ENCODE measurements at regions not wholly inside any gene's neighbourhood (a gene's known extent, or its start where the extent isn't known, plus 50 kb on each side); places are given as distances from the start of the nearest gene placed in this dataset.

DNA sequence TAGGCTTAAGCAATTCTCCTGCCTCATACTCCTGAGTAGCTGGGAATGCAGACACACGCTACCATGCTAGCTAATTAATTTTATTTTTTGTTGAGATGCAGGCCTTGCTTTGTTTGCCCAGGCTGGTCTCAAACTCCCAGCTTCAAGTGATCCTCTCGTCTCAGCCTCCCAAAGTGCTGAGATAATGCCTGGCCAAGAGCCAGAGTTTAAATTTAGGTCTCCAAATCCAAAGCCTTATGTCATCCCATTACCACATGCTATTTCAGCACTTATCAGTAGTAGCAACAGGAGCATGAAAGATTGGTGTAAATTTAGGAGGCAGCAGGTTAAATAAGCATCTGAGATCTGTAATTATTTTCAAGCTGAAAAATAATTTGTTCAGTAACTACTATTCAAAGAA, 326.1 kb upstream of the ANO5 start:
- H4K20me1 ChIP-seq (replicated peaks; ENCODE audit: control insufficient read depth, extremely low read depth, insufficient read depth, low read length), result no peaks in the 10 kb centered on the region
- dilution Hi-C loops (cut with MboI; ENCODE audit: extremely low pct_ligation_motif_present, low sequenced_read_pairs) (no loop called here), intact Hi-C loops (cut with micrococcal nuclease) (no loop called here)
- FAIRE-seq (no peak), DNase-seq (ENCODE audit: low read depth, low spot score) (no peak)
- H3K79me2 ChIP-seq (ENCODE audit: control insufficient read depth, insufficient read depth, low read length), result no peaks in the 10 kb centered on the region
- H3K27me3 ChIP-seq (ENCODE audit: control insufficient read depth in 2 of 2, insufficient read depth in 2 of 2, low read length in 2 of 2), result no peaks in the 10 kb centered on the region
- no peaks in the 10 kb centered on the region for H3K36me3 ChIP-seq (ENCODE audit: control insufficient read depth in 2 of 2, extremely low read depth in 1 of 2, insufficient read depth in 2 of 2, low read length in 2 of 2)
- no peak for TF ChIP-seq MYC (IDR thresholded peaks at IDR 0.05; ENCODE audit: low read depth, low read length)
- TF ChIP-seq, protein P1, sequence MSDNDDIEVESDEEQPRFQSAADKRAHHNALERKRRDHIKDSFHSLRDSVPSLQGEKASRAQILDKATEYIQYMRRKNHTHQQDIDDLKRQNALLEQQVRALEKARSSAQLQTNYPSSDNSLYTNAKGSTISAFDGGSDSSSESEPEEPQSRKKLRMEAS (IDR thresholded peaks at IDR 0.05; ENCODE audit: insufficient read depth, insufficient read length), result no peak
- no peak for TF ChIP-seq GATA2 (IDR thresholded peaks at IDR 0.05; ENCODE audit: insufficient read depth, insufficient read length, low read depth, low read length)
- TF ChIP-seq, protein P2, sequence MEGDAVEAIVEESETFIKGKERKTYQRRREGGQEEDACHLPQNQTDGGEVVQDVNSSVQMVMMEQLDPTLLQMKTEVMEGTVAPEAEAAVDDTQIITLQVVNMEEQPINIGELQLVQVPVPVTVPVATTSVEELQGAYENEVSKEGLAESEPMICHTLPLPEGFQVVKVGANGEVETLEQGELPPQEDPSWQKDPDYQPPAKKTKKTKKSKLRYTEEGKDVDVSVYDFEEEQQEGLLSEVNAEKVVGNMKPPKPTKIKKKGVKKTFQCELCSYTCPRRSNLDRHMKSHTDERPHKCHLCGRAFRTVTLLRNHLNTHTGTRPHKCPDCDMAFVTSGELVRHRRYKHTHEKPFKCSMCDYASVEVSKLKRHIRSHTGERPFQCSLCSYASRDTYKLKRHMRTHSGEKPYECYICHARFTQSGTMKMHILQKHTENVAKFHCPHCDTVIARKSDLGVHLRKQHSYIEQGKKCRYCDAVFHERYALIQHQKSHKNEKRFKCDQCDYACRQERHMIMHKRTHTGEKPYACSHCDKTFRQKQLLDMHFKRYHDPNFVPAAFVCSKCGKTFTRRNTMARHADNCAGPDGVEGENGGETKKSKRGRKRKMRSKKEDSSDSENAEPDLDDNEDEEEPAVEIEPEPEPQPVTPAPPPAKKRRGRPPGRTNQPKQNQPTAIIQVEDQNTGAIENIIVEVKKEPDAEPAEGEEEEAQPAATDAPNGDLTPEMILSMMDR (IDR thresholded peaks at IDR 0.05; ENCODE audit: extremely low read depth in 1 of 2, insufficient read depth in 1 of 2, low read depth in 1 of 2, low read length in 2 of 2), result no peak
- TF ChIP-seq POLR2AphosphoS5 (IDR thresholded peaks at IDR 0.05; ENCODE audit: insufficient read depth, low read depth, low read length), result no peak
- no peak for TF ChIP-seq FOS (IDR thresholded peaks at IDR 0.05; ENCODE audit: borderline replicate concordance, insufficient read depth, low read length)
- TF ChIP-seq EZH2 (IDR thresholded peaks at IDR 0.05; ENCODE audit: borderline replicate concordance, low read depth, low read length, severe bottlenecking), result no peak
- no peak for TF ChIP-seq JUN (IDR thresholded peaks at IDR 0.05; ENCODE audit: borderline replicate concordance, insufficient read depth, insufficient read length, low read depth)
- TF ChIP-seq POLR2A (IDR thresholded peaks at IDR 0.05; ENCODE audit: low read depth, low read length), result no peak
- no peak overlapping the region for H3K4me2 ChIP-seq (ENCODE audit: insufficient read depth, low read length)
- H3K27ac ChIP-seq (ENCODE audit: insufficient read depth, low read depth, low read length), result no peak overlapping the region
- ChIA-PET CTCF (no interaction called here), POLR2A (no interaction called here)
- no TSS peak for BruUV-seq (replicated peaks)
- no peaks in the 10 kb centered on the region for H3K9me1 ChIP-seq (replicated peaks; ENCODE audit: control insufficient read depth, extremely low read depth, insufficient read depth, low read length)
- H3K4me1 ChIP-seq (ENCODE audit: control insufficient read depth, extremely low read depth, insufficient read depth, low read length), result no peaks in the 10 kb centered on the region
- H3K9me3 ChIP-seq (replicated peaks; ENCODE audit: control insufficient read depth, insufficient read depth, low read length), result no peaks in the 10 kb centered on the region
- no peak overlapping the region for H3K4me3 ChIP-seq (replicated peaks in 1 of 3; ENCODE audit: insufficient read depth in 1 of 3, low read depth in 1 of 3, low read length in 3 of 3)
- H2AFZ ChIP-seq (ENCODE audit: low read depth, low read length), result no peak overlapping the region
- no peak overlapping the region for H3K9ac ChIP-seq (replicated peaks; ENCODE audit: extremely low read depth, insufficient read depth, low read length)

All from endothelial cell of umbilical vein (primary cell).